GM12878 (cell line): ENCODE measurements at regions not wholly inside any gene's neighbourhood (a gene's known extent, or its start where the extent isn't known, plus 50 kb on each side); places are given as distances from the start of the nearest gene placed in this dataset.

ENCODE experiments used
- ATAC-seq: fragments of 200-7000 bp; cut with Tn5 transposase; 3 replicates; pipeline ENCODE4 v1.9.1; 2020; ENCODE audit warnings: mild to moderate bottlenecking, moderate library complexity
- BruUV-seq: library from RNA; stranded (reverse); fragments of 400-500 nt; replicated peaks from 2 replicates; lab custom pipeline; 2021; lab: Mats Ljungman, UMichigan
- CTCF ChIA-PET: fragments of 300-600 bp; sonication (Branson Sonifier 250); formaldehyde crosslinking; extraction: SDS; loops from one replicate; lab custom pipeline; 2021; ENCODE audit warnings: inconsistent platforms; lab: Yijun Ruan, JAX
- POLR2A ChIA-PET: fragments of 350-600 bp; formaldehyde crosslinking; extraction: SDS; loops from one replicate; lab custom pipeline; 2021; ENCODE audit warnings: inconsistent platforms; lab: Charles Lee
- RAD21 ChIA-PET: fragments of 300-600 bp; sonication (Branson Sonifier 250); formaldehyde crosslinking; loops from one replicate; lab custom pipeline; 2023; ENCODE audit warnings: antibody characterized with exemption; ENCODE audit not compliant: unreplicated experiment; lab: Charles Lee
- SMC1A ChIA-PET: fragments of 300-600 bp; sonication (Branson Sonifier 250); formaldehyde crosslinking; loops from one replicate; lab custom pipeline; 2023; ENCODE audit not compliant: unreplicated experiment, uncharacterized antibody; lab: Charles Lee
- DNase-seq: peaks from one replicate; pipeline ENCODE4 v3.0.0-alpha.2; 2011; ENCODE audit warnings: low read depth, low spot score
- FAIRE-seq: peaks from 3 replicates; lab custom pipeline; 2011; peaks lifted over from hg19 to GRCh38; lab: Jason Lieb, UNC
- H2AFZ ChIP-seq: 2 replicates; pipeline ENCODE4 v1.6.0; 2011; ENCODE audit warnings: low read depth, low read length, control low read depth; ENCODE audit not compliant: control insufficient read depth
- H3K27ac ChIP-seq: 2 replicates; pipeline ENCODE4 v1.5.1; 2011; ENCODE audit warnings: control low read depth; ENCODE audit not compliant: control insufficient read depth, insufficient read depth
- H3K27me3 ChIP-seq, 2 experiments: replicated peaks in 1 of 2; 2 replicates each; pipeline versions ENCODE4 v1.6.0 to v1.6.1; 2011; ENCODE audit warnings: low read length in 1 of 2; ENCODE audit not compliant: control insufficient read depth in 2 of 2, insufficient read depth in 2 of 2
- H3K36me3 ChIP-seq, 2 experiments: 2 replicates each; pipeline ENCODE4 v1.5.1; 2011; ENCODE audit warnings: low read length in 1 of 2; ENCODE audit not compliant: control insufficient read depth in 2 of 2, insufficient read depth in 2 of 2
- H3K4me1 ChIP-seq: 2 replicates; pipeline ENCODE4 v1.6.1; 2011; ENCODE audit warnings: mild to moderate bottlenecking, low read length, moderate library complexity, mixed read lengths; ENCODE audit not compliant: control insufficient read depth, insufficient read depth
- H3K4me2 ChIP-seq: 2 replicates; pipeline ENCODE4 v1.6.0; 2011; ENCODE audit warnings: control low read depth; ENCODE audit not compliant: control insufficient read depth, insufficient read depth
- H3K4me3 ChIP-seq: fragments of 200-600 bp; sonication (generic); 2 replicates; pipeline ENCODE4 v1.5.1; 2016
- H3K79me2 ChIP-seq: 2 replicates; pipeline ENCODE4 v1.6.0; 2011; ENCODE audit warnings: low read length; ENCODE audit not compliant: control insufficient read depth, insufficient read depth
- H3K9ac ChIP-seq: 2 replicates; pipeline ENCODE4 v1.8.0; 2011; ENCODE audit warnings: low read length, control low read depth, mixed read lengths; ENCODE audit not compliant: control insufficient read depth, insufficient read depth
- H3K9me3 ChIP-seq: replicated peaks from 3 replicates; pipeline ENCODE4 v1.5.1; 2011; ENCODE audit warnings: mild to moderate bottlenecking, low read length; ENCODE audit not compliant: control insufficient read depth, insufficient read depth
- H4K20me1 ChIP-seq: 2 replicates; pipeline ENCODE4 v1.6.0; 2011; ENCODE audit not compliant: control insufficient read depth, insufficient read depth
- BMI1 ChIP-seq: fragments of 450-650 bp; IDR thresholded peaks from 2 replicates; pipeline ENCODE4 v1.6.1; 2016; ENCODE audit warnings: mild to moderate bottlenecking, moderate library complexity, borderline replicate concordance
- CTCF ChIP-seq, 3 experiments: IDR thresholded peaks in 2 of 3; conservative IDR thresholded peaks in 1 of 3; 2 replicates each; pipeline ENCODE4 v1.5.1; 2011; ENCODE audit warnings: low read depth in 3 of 3, low read length in 3 of 3, mild to moderate bottlenecking in 3 of 3, control low read depth in 2 of 3, moderate library complexity in 2 of 3, inconsistent platforms in 1 of 3, mixed read lengths in 1 of 3; ENCODE audit not compliant: control insufficient read depth in 2 of 3, insufficient read depth in 1 of 3; ENCODE audit errors: extremely low read depth in 1 of 3
- E2F8 ChIP-seq: fragments of 450-650 bp; IDR thresholded peaks from 2 replicates; pipeline ENCODE4 v1.6.1; 2018; ENCODE audit warnings: mild to moderate bottlenecking, low read depth, moderate library complexity; ENCODE audit not compliant: partially characterized antibody
- PAX8 ChIP-seq: fragments of 450-650 bp; IDR thresholded peaks from 2 replicates; pipeline ENCODE4 v1.6.1; 2017; ENCODE audit warnings: mild to moderate bottlenecking, moderate library complexity
- PKNOX1 ChIP-seq: fragments of 450-650 bp; IDR thresholded peaks from 2 replicates; pipeline ENCODE4 v1.6.1; 2016; ENCODE audit warnings: mild to moderate bottlenecking
- RELB ChIP-seq: fragments of 450-650 bp; IDR thresholded peaks from 2 replicates; pipeline ENCODE4 v1.6.1; 2017; ENCODE audit warnings: low read depth, mild to moderate bottlenecking, moderate library complexity
- ZBTB33 ChIP-seq: fragments of 450-650 bp; IDR thresholded peaks from 2 replicates; pipeline ENCODE4 v1.6.1; 2017; ENCODE audit warnings: mild to moderate bottlenecking
- ZNF592 ChIP-seq: fragments of 450-650 bp; IDR thresholded peaks from 2 replicates; pipeline ENCODE4 v1.6.1; 2017; ENCODE audit warnings: mild to moderate bottlenecking, moderate library complexity
- ZZZ3 ChIP-seq: IDR thresholded peaks from 2 replicates; pipeline ENCODE4 v1.6.1; 2011; ENCODE audit warnings: low read depth; ENCODE audit not compliant: control insufficient read depth, insufficient read length
- WGBS: methylation state at CpG from one replicate; pipeline ENCODE4 v1.1.6; 2016; ENCODE audit warnings: low lambda C conversion rate; ENCODE audit not compliant: insufficient replicate concordance, insufficient coverage; ENCODE audit errors: missing lambda C conversion rate; 5-methylcytosine and 5-hydroxymethylcytosine counted together
- in situ Hi-C: fragments of 300-500 bp; cut with MboI; formaldehyde crosslinking; loops from 9 replicates; pipeline ENCODE4 v1.14.3; 2018; ENCODE audit warnings: mixed read lengths
- intact Hi-C: fragments of 100-400 bp; cut with micrococcal nuclease; formaldehyde crosslinking; loops from one replicate; pipeline ENCODE4 v1.14.2; 2022; ENCODE audit not compliant: unreplicated experiment

- FAIRE-seq (no peak), DNase-seq (no peak), ATAC-seq (no peak)
- no peak overlapping the region for H3K4me3 ChIP-seq
- peaks cover 0 to 2% of the 10 kb centered on the region in 2 experiments; a peak in 1 of 4 replicates for H3K27me3 ChIP-seq
- H2AFZ ChIP-seq = no peak overlapping the region
- intact Hi-C loops = no loop called here
- no TSS peak for BruUV-seq
- H3K4me2 ChIP-seq = no peak overlapping the region
- SMC1A ChIA-PET = no interaction called here
- H3K9me3 ChIP-seq = no peaks in the 10 kb centered on the region
- no peak overlapping the region for H3K27ac ChIP-seq
- RAD21 ChIA-PET = interaction anchor here (0.5 kb wide), 1 partner anchor 587 kb away, joined by 3 read pairs; no protein-coding TSS in a partner anchor
- H3K79me2 ChIP-seq = no peaks in the 10 kb centered on the region
- CTCF ChIA-PET = no interaction called here
- no peak overlapping the region for H3K9ac ChIP-seq
- H4K20me1 ChIP-seq = no peaks in the 10 kb centered on the region
- H3K4me1 ChIP-seq = no peaks in the 10 kb centered on the region
- no peaks in the 10 kb centered on the region for H3K36me3 ChIP-seq
- in situ Hi-C loops = no loop called here
- POLR2A ChIA-PET = no interaction called here
- 44% methylated on average over 3 of the region's 3 CpGs for WGBS
- TF ChIP-seq ZBTB33 (no peak), PKNOX1 (no peak), ZZZ3 (no peak), E2F8 (no peak), CTCF (IDR thresholded peaks at IDR 0.05 in 2 of 3, conservative IDR thresholded peaks at IDR 0.05 in 1 of 3; ENCODE audit: control insufficient read depth in 2 of 3, extremely low read depth in 1 of 3, insufficient read depth in 1 of 3, low read depth in 3 of 3, low read length in 3 of 3) (no peak), PAX8 (no peak), BMI1 (no peak), RELB (no peak), ZNF592 (no peak)
Measured at GRCh38 chr13:50326271-50326670, 311.0 kb downstream of the KCNRG start.
